ENCODE measurements at regions not wholly inside any gene's neighbourhood (a gene's known extent, or its start where the extent isn't known, plus 50 kb on each side); places are given as distances from the start of the nearest gene placed in this dataset.
"Not testable (repeated sequence)": the region's sequence is repeated elsewhere in the genome, so short reads cannot be mapped to it uniquely, and the experiment has no call there.

DNA sequence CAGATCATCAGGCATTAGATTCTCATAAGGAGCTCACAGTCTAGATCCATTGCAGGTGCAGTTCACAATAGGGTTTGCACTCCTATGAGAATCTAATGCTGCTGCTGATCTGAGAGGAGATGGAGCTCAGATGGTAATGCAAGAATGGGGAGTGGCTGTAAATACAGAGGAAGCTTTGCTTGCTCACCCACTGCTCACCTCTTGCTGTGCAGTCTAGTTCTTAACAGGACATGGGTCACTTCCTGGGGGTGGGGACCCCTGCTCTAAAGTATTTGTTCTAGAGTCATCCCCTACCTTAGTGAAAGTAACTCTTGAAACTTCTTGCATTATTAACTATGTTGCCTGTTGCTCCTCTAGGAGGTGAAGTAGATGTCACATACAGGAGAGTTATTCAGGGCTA lies 171.3 kb upstream of the PARD3B start:
- no peak for DNase-seq

DNA sequence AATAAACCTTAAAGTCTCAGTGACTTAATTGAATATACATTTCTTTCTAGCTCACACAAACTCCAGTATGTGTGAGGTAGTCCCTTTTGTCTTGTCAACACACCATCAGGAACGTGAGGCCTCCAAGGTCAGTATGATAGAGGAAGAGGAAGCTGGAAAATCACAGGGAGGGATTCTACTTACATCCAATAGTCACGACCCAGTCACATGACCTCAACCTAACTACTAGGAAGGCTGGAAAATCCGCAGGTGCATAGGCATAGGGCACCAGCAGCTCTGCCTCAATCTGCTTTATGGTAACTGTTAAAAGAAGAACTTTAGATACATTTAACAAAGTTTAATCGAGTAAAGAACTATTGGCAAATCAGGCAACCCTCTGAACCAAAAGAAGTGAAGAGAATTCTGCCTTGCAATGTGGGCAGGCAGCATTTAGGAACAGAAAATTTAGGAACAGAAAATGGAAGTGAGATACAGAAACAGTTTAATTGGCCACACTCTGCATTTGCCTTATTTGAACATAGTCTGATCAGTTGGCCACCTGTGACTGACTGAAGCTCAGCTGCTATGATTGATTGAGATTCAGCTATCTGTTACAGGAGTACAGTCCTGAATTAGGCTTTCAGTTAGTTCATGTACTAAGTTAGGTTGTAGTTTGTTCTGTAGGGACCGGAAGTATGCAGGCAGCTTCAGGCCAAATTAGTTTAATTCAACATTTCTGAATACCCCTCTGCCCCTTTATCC lies 165.0 kb upstream of the PARD3B start:
- DNase-seq: no peak

- DNase-seq: no peak
Observed at GRCh38 chr2:204386668-204387067, 158.6 kb upstream of the PARD3B start.

DNA sequence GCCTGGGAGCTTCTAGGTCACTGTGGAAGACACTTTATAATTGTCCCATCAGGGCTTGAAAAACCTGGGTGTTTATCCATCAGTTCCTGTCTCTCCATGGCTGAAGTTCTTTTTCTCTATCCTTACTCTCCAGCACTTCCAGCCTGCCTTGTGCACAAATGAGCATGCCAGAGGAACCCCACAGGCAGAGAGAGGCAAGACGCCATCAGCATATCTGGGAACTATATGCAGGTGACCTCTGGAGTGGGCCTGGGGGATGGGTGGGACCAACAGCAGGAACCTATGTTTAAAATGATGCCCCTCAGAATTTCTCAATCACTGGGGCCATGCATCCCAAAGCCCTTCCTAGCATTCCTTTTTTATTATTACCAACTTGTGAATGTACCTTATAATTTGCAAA lies 156.2 kb upstream of the PARD3B start:
- DNase-seq: no peak

DNA sequence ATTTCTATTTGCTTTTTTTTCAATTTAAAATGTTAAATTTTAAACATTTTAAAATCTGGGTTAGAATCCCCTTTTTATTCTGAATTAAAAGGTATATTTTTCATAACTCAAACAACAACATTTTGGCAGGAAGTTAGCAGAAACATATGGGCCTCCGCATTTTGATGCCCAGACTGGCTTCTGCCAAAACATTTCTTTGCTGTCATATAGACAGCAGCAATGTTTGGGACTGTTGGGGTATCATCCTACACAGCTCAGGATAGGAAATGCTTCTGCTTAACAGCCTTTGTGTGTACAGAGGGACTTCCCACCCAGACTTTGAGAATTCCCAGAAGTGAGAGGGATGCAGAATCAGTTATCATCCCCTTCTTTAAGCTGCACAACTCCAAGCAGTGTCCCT lies 155.4 kb upstream of the PARD3B start:
- no peak for DNase-seq

DNA sequence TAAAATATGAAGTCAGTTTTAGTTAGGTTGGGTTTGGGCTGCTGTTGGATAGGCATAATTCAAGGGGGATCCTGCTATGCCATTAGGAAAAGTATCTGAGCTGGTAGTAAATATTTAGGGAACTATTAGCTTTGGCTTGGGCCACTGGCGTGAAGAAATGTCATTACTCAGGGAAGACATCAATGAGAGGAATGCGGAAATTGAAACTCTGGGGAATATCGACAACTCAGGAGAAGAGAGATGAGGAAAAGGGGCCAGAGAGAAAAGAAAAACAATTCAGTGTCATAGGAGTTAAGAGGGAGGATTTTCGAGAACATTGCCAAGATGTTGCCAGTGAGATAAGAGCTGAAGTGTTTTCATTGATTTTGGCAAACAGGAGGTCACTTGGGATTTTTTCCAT lies 149.7 kb upstream of the PARD3B start:
- no peak for DNase-seq

DNA sequence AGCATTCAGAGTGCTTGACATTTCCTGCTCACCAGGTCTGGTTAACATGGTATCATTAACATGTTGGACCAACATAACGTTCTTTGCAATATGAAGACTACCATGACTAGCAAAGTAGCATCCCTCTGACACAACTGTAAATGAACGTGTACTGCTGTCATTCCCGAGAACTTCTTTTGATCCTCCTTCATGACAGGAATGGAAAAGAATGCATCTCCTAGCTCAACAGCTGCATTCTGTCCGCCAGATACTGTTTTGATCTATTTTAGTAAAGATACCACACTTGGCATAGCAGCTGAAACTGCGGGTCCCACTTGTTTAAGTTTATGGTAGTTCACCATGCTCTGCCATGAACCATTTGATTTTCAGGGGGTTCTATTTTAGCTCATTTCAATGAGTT lies 144.2 kb upstream of the PARD3B start:
- no peak for DNase-seq

GRCh38 chr2:204407204-204408014 lies 137.9 kb upstream of the PARD3B start:
- DNase-seq: no peak

DNA sequence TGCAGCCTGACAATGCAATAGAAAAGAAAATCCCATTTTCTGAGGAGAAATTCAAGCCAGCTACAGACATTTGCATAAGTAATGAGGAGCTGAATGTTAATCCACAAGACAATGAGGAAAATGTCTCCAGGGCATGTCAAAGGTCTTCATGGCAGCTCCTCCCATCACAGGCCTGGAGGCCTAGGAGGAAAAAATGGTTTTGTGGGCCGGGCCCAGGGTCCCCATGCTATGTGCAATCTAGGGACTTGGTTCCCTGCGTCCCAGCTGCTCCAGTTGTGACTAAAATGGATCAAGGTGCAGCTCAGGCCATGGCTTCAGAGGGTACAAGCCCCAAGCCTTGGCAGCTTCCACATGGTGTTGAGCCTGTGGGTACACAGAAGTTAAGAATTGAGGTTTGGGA lies 132.5 kb upstream of the PARD3B start:
- DNase-seq: not testable (repeated sequence)

- DNase-seq: no peak
Observed at GRCh38 chr2:204415406-204416181, 129.7 kb upstream of the PARD3B start.

- DNase-seq: no peak
Observed at GRCh38 chr2:204416236-204416635, 129.0 kb upstream of the PARD3B start.

- DNase-seq: no peak
Observed at GRCh38 chr2:204425821-204426220, 119.5 kb upstream of the PARD3B start.

- no peak for DNase-seq
Observed at GRCh38 chr2:204428675-204429074, 116.6 kb upstream of the PARD3B start.

- DNase-seq: no peak
Observed at GRCh38 chr2:204431529-204431928, 113.7 kb upstream of the PARD3B start.

GRCh38 chr2:204432196-204432595 lies 113.1 kb upstream of the PARD3B start:
- no peak for DNase-seq

DNA sequence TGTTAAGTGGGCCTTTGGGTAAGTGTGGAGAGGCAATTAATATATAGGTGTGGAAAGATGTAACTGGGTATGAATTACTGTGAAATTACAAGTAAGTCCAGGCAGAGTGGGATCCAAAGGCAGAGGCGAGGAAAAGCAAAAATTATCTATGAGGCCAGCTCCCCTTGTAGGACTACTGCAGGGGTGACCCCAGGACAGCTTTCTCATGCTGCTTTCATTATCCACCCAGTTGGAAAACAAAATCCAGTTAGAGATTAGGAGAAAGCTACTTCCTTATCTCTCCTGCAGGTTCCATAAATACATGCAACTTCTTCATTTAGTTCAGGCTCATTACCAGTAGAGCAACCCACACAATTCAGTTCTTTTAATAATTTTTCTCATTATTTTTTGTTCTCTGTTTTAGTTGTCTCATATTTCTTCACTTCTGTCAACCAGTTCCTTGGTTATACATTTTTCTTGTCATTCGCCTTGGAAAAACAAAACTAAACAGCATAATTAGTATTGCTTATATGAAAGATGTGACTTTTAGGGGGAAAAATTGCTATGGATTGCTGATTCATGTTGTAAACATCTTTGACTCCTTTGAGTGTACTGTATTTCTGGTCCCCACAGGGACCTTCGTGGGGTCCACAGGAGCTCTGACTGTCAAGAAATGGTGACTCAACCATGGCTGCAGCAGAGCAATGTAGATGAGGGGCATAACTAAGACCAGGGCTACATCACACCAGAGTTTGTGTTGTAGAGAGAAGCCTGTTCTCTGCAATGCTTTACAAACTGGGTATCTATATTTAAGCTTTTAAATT lies 110.4 kb upstream of the PARD3B start:
- no peak for DNase-seq

DNA sequence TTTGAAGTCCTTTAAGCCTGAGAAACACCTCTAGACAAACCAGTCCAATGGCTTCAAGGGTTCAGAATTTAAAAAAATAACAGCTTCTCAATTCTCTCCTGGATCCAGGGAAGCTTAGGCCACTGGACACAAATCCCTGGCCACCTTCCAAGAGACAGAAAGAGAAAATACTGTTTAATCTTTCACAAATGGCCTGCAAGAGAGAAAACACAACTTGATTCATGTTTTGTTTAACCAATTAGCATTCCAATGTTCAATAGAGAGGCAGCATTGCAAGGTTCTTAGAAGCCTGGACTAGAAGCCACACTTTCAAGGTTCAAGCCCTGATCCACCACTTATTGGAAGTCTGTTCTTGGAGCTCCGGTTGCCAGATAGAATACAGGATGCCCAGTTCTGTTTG lies 109.0 kb upstream of the PARD3B start:
- no peak for DNase-seq

- DNase-seq: no peak
Observed at GRCh38 chr2:204437408-204437807, 107.9 kb upstream of the PARD3B start.

DNA sequence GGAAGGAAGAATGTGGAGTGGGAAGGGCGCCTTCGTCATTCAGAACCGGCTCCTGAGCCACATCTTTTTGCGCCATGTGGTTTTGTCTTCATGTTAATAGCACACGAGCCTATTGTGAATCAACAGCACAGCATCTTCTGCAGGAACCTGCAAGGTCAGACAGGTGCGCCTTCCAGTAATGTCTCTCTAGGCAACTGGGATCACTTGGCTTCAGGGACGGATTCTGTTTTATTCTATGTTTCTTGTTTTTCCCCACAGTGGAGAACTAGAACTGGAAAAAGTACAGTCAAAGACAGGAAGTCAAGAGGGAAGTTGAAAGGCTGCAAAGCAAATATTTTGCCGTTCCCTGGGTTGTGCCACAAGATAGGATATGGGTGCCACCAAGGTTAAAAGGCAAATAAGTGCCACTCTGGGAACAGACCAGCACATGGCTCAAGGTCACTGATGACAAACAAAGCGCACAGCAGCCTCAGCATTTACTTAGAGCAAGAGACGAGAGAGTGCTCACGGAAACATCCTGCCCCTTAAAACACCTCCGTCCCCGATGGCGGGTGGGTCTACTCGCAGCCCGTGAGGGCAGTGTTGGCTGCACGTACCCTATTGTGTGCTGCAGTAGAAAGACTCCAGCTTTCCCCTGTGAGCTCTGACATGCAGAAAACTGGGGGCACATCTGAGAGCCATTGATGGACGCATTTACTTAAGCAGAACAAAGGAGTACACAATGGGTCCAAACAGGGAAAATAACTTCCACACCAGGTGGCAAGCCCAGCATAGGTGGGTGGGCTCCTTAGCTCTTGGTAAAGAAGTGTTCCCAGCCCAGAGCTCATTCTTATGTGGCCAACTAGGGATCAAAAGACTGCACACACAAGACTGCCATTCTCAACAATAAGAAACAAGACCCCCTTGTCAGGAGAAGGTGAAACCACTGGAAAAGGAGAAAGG lies 107.2 kb upstream of the PARD3B start:
- DNase-seq: no peak

DNA sequence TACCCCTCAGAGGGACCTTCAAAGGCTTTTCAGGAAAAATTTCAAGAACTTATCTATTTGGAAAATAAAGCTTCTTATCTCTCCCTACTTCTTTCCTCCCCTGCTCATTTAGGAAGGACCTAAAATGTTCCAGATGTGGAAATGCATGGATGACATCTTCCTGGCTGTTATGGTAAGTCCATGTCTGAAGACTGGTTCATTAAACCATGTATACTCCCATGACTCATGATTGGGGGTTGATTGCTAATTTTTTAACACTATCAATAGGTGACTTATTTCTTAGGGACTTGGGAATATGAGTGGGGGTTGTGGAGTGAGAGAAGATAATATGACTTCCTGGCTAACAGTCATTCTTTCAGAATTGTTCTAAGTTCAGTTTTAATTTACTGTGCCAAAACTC lies 104.0 kb upstream of the PARD3B start:
- no peak for DNase-seq

DNA sequence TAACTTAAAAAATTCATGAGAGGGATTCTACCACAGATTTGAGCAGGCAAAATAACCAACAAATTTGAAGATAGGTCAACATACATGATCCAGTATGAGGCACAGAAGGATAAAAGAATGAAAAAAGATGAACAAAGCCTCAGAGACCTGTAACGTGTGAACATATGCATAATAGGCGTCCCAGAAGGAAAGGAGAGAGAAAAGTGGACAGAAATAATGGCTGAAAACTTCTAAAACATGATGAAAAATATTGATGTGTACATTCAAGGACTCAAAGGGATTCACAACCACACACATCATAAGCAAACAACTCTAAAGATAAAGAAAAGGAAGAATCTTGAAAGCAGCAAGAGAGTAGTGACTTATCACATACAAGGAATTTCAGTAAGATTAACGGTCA lies 100.1 kb upstream of the PARD3B start:
- no peak for DNase-seq

- DNase-seq: no peak
Observed at GRCh38 chr2:204447722-204448121, 97.6 kb upstream of the PARD3B start.

Data from activated effector memory CD4-positive, alpha-beta T cell treated with Interleukin-2 at 50 U/mL for 16 hours (primary cell).